ENCODE measurements at regions not wholly inside any gene's neighbourhood (a gene's known extent, or its start where the extent isn't known, plus 50 kb on each side); places are given as distances from the start of the nearest gene placed in this dataset.

DNA sequence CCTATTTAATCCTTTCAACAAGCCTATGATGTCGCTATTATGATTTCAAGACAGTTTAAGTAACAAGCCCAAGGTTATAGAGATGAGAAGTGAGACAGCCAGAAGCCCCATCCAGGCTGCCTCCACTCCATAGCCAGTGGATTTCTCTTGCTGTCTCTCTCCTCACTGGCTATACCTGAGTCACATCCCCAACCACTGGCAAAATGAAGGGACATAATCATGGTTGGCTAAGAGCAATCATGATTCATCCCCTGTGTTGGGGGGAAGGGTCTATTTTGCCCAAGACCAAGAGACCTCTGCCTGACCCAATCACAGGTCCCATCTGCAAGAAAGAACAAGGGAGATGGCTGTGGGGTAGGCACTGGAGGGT is 334.9 kb upstream of the GATB start:
- DNase-seq (ENCODE audit: low read depth in 2 of 2): no peak

GRCh38 chr4:152094970-152095700 is 334.3 kb upstream of the GATB start:
- DNase-seq (ENCODE audit: low read depth in 2 of 2): no peak

DNA sequence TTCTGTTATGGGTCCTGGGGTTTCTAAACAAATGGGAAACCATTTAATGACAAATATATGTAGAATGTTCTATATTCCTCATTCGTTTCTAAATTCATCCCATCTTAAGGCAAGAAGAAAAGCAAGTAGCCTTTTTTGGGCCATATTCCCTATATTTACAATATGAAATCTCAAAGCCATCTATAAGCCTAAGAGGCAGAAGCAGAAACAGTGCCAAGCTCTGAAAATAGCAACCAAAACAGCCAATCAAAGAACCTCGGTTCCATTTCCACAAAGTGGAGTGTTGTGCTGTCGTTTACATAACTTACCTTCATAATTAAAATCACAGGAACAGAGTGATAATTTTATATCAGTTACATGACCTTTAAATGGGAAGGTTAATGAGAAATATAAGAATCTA is 330.6 kb upstream of the GATB start:
- no peak for DNase-seq (ENCODE audit: low read depth in 2 of 2)

GRCh38 chr4:152090543-152090942 is 329.7 kb upstream of the GATB start:
- DNase-seq (ENCODE audit: low read depth in 2 of 2): no peak

DNA sequence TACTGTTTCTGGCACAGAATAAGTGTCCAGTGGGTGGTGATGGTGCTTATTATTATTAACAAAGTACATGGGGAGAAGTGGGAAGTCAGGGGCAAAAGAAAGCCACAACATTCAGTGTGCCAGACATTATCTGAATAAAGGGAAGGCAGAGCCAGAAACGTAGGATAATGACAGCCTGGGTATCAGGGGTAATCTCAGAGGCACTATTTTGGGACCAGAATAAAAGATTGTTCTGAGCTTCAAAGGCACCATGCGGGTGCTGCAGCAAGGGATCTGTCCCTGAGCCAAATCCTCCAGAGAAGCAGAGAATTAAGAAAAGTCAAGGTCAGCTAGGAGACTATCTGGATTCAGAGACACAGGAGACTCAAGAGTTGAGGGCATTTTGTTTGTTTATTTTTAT is 328.8 kb upstream of the GATB start:
- no peak for DNase-seq (ENCODE audit: low read depth in 2 of 2)

- DNase-seq (ENCODE audit: low read depth in 2 of 2): no peak
Observed at GRCh38 chr4:152087335-152087734, 326.5 kb upstream of the GATB start.

GRCh38 chr4:152085657-152086056 is 324.9 kb upstream of the GATB start:
- no peak for DNase-seq (ENCODE audit: low read depth in 2 of 2)

GRCh38 chr4:152083338-152083737 is 322.5 kb upstream of the GATB start:
- DNase-seq (ENCODE audit: low read depth in 2 of 2): no peak

GRCh38 chr4:152081024-152081423 is 320.2 kb upstream of the GATB start:
- DNase-seq (ENCODE audit: low read depth in 2 of 2): no peak

DNA sequence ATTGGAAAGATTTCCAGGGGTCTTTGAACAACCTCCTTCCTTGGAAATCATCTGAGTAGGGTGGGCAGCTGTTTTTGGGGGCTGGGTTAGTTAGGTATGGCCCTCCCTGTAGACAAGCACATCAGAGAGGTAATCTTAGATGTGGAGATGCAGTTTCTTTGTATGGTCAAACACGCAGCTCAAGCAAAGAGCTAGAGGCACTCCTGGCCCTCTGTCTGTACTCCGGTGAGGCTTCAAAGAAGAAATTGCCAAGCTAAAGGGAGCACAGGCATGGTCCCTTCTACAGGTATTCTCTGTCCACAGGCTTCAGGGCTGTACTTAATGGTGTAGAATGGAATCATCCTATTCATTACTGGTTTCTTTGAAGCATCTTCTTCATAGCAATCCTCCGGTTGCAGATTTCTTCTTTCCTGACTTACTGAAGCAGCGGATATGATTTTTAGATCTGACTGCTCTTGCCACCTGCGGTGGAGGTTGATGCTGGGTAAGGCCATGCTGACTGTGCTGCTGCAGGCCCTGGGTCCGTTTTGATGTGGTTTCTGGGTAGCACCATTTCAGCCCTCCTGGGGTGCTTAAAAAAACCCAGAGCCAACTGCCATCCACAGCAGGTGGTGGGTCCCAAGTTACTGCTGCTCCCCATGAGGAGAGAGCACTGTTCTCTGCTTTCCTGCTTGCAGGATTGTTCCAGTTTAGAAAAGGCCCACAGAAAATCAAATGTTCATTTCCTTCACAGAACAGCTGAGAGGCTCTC is 318.9 kb upstream of the GATB start:
- no peak for DNase-seq (ENCODE audit: low read depth in 2 of 2)

- no peak for DNase-seq (ENCODE audit: low read depth in 2 of 2)
Observed at GRCh38 chr4:152079079-152079478, 318.3 kb upstream of the GATB start.

DNA sequence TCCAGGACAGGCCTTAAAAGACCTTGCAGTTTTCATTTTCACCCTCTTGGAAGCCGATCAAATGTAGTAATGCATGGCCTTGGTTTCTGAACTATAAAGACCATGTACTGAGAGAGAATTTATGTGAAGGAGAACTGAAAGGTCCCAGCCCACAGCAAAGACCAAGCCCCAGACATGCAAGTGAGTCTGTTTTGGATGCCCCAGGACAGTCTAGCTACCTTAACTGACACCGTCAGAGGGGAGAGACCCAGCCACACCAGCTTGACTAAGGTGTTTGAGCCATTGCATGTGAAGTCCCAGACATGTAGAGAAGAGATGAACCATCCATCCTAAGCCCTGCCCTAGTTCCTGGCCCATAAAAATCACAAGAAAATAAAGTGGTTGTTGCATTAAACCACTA is 316.8 kb upstream of the GATB start:
- DNase-seq (ENCODE audit: low read depth in 2 of 2): no peak

GRCh38 chr4:152075253-152075928 is 314.6 kb upstream of the GATB start:
- DNase-seq (ENCODE audit: low read depth in 2 of 2): no peak

GRCh38 chr4:152074573-152074972 is 313.8 kb upstream of the GATB start:
- DNase-seq (ENCODE audit: low read depth in 2 of 2): no peak

GRCh38 chr4:152074088-152074437 is 313.3 kb upstream of the GATB start:
- no peak for DNase-seq (ENCODE audit: low read depth in 2 of 2)

DNA sequence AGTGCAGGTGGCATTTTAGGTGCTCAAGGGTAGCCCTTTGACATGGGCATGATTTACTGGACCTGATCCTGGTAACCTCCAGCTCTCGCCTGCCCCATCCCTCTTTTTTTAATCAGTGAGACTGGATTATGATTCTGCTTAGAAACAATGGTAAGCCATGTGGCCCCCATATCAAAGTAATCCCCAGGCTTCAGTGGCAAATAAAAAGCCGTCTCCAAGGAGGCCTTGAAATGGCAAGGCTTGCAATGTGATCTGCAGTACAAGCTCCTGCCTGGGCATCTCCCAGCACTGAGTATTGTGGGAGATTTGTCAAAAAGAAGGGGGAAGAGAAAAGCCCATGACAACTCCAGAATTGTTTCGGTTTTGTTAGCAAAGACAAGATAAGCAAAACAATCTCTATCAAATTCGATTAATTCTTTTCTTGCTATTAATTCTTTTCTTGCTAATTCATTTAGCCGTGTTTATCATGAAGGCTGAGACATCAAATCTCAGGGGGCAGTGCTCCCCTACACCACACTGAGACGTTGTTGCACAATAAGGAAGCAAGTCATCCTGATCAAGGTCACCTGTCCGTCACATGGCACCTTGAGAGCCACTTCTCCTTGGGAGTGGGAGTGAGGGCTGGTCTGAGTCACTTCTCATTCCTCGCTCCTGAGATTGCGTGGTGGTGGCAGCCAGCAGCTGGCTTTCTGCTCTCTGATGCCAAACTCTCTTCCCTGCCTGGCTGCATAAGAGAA is 312.7 kb upstream of the GATB start:
- no peak for DNase-seq (ENCODE audit: low read depth in 2 of 2)

DNA sequence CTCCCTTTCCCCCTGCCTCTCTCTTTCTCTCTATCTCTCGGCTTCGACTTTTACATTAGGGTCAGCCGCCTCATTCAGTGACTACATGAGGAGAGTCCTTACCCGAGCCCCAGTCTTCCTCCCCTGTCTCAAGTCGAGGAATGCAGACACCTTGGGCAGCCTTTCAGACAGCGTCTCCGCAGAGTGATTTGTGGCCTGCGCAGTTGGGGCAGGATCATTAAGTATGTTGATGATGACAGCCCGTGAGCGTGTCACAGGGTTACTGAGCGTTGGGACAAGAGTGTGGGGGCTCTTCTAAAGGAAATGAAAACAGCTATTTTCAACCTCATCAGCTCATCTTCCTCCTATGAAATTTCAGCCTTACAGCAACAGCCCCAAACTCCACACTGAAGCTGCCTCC is 312.1 kb upstream of the GATB start:
- no peak for DNase-seq (ENCODE audit: low read depth in 2 of 2)

GRCh38 chr4:152072001-152072485 is 311.2 kb upstream of the GATB start:
- DNase-seq (ENCODE audit: low read depth in 2 of 2): no peak

- no peak for DNase-seq (ENCODE audit: low read depth in 2 of 2)
Observed at GRCh38 chr4:152070854-152071253, 310.0 kb upstream of the GATB start.

DNA sequence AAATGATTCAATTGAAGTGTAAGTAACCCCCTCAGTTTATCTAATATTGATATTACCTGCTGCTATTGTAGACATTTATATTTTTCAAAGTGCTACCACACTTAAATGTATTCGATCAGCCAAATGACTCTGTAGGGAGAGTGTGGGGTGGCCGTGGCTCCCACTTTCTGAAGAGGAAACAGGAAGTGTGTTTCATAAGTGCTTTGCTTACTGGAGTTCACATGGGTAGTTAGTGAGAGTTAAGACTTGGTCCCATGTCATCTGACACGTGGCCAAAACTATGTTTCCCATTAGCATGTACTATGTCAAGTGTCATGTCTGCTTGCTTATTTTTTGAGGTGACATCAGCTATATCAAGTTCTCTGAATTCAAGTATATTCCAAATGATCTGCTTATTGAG is 308.1 kb upstream of the GATB start:
- DNase-seq (ENCODE audit: low read depth in 2 of 2): no peak

DNA sequence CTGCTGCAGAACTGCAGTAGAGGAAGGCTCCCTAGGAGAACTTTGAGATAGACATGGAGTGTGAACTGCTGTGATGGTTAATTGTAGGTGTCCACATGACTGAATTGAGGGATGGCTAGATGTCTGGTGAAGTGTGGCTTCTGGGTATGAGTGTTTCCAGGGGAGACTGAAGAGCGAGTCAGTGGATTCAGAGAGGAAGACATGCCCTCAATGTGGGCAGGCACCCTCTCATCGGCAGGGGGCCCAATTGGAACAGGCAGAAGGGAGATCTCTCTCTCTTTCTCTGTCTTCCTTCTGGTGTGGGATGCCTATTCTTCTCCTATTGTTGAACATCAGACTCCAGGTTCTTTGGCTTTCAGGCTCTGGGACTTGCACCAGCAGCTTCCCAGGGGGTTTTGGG is 304.7 kb upstream of the GATB start:
- DNase-seq (ENCODE audit: low read depth in 2 of 2): no peak

DNA sequence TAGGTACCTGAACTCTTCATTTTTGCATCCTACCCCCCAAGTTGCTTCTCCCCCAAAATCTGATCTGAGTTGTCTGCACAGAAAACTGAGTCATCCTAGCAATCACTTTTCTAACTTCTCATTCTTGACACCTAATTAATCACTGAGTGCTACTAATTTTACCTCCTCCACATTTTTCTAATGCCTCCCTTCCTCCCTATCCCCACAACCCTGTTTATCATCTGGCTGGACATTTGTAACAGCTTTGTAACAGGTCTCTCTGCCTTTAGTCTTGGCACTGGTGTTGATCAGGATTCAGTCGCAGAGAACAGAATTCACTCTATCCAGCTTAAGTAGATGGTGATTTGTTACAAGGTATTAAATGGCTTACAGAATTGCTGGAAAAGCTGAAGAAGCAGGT is 303.9 kb upstream of the GATB start:
- no peak for DNase-seq (ENCODE audit: low read depth in 2 of 2)

All from activated CD4-positive, alpha-beta T cell treated with anti-CD3 and anti-CD28 coated beads for 24 hours (primary cell).